PC-3 (cell line): ENCODE measurements at regions not wholly inside any gene's neighbourhood (a gene's known extent, or its start where the extent isn't known, plus 50 kb on each side); places are given as distances from the start of the nearest gene placed in this dataset.

Experiments used
- ATAC-seq: fragments of 200-7000 bp; cut with Tn5 transposase; 2 replicates; pipeline ENCODE4 v1.9.1; 2020; ENCODE audit warnings: mild to moderate bottlenecking, moderate library complexity
- BruUV-seq: library from RNA; stranded (reverse); fragments of 400-500 nt; replicated peaks from 2 replicates; lab custom pipeline; 2021; lab: Mats Ljungman, UMichigan
- CTCF ChIA-PET: fragments of 300-600 bp; sonication (Branson Sonifier 250); formaldehyde crosslinking; loops from one replicate; lab custom pipeline; 2022; ENCODE audit warnings: antibody characterized with exemption; lab: Charles Lee
- POLR2A ChIA-PET: fragments of 300-600 bp; sonication (Branson Sonifier 250); formaldehyde crosslinking; loops from one replicate; lab custom pipeline; 2022; ENCODE audit warnings: antibody characterized with exemption; ENCODE audit not compliant: unreplicated experiment; lab: Charles Lee
- DNase-seq: peaks from one replicate; pipeline ENCODE4 v3.0.0-alpha.2; 2015
- H2AFZ ChIP-seq: fragments of 300-600 bp; sonication (generic); 2 replicates; pipeline ENCODE4 v1.6.0; 2016; ENCODE audit warnings: antibody characterized with exemption, low read length
- H3F3A ChIP-seq: fragments of 300-600 bp; sonication (generic); one replicate; pipeline ENCODE4 v1.6.0; 2017; ENCODE audit warnings: antibody characterized with exemption, low read length, control low read depth, mild to moderate bottlenecking; ENCODE audit not compliant: unreplicated experiment
- H3K27ac ChIP-seq: fragments of 300-600 bp; sonication (generic); 2 replicates; pipeline ENCODE4 v1.5.1; 2016; ENCODE audit warnings: mild to moderate bottlenecking, low read length
- H3K27me3 ChIP-seq: fragments of 300-600 bp; sonication (generic); 2 replicates; pipeline ENCODE4 v1.6.1; 2016; ENCODE audit warnings: low read length, mixed read lengths
- H3K36me3 ChIP-seq: fragments of 300-600 bp; sonication (generic); 2 replicates; pipeline ENCODE4 v1.6.1; 2016; ENCODE audit warnings: low read depth, mixed run types, low read length, mixed read lengths
- H3K4me1 ChIP-seq: fragments of 300-600 bp; sonication (generic); 2 replicates; pipeline ENCODE4 v1.5.1; 2016; ENCODE audit warnings: low read length; ENCODE audit not compliant: insufficient read depth
- H3K4me2 ChIP-seq: fragments of 300-600 bp; sonication (generic); 2 replicates; pipeline ENCODE4 v1.6.0; 2016; ENCODE audit warnings: low read length
- H3K4me3 ChIP-seq: fragments of 300-600 bp; sonication (generic); 2 replicates; pipeline ENCODE4 v1.5.1; 2016; ENCODE audit warnings: mild to moderate bottlenecking, low read length, mixed read lengths
- H3K79me2 ChIP-seq: fragments of 300-600 bp; sonication (generic); 2 replicates; pipeline ENCODE4 v1.6.1; 2017; ENCODE audit warnings: low read length, mixed read lengths
- H3K9ac ChIP-seq: fragments of 300-600 bp; sonication (generic); 2 replicates; pipeline ENCODE4 v1.6.0; 2016; ENCODE audit warnings: mild to moderate bottlenecking, low read length
- H3K9me2 ChIP-seq: fragments of 300-600 bp; sonication (generic); replicated peaks from 2 replicates; pipeline ENCODE4 v1.6.1; 2016; ENCODE audit warnings: mixed run types, low read length, mixed read lengths
- H3K9me3 ChIP-seq: fragments of 300-600 bp; sonication (generic); 2 replicates; pipeline ENCODE4 v1.6.1; 2016; ENCODE audit warnings: low read length, mixed read lengths
- H4K20me1 ChIP-seq: fragments of 300-600 bp; sonication (generic); 2 replicates; pipeline ENCODE4 v1.6.1; 2016; ENCODE audit warnings: low read length, mixed read lengths
- EZH2 ChIP-seq: fragments of 300-600 bp; sonication (generic); IDR thresholded peaks from one replicate; pipeline ENCODE4 v1.6.1; 2017; ENCODE audit warnings: antibody characterized with exemption, mild to moderate bottlenecking, low read length; ENCODE audit not compliant: unreplicated experiment
- EZH2phosphoT487 ChIP-seq: fragments of 300-600 bp; sonication (generic); IDR thresholded peaks from 2 replicates; pipeline ENCODE4 v1.6.1; 2018; ENCODE audit warnings: mild to moderate bottlenecking, antibody characterized with exemption, low read length, borderline replicate concordance
- intact Hi-C: fragments of 100-400 bp; cut with micrococcal nuclease; formaldehyde crosslinking; loops from 2 replicates; pipeline ENCODE4 v1.9.0; 2023
- TF ChIP-seq, protein P1 (sequence below): fragments of 300-600 bp; sonication (generic); conservative IDR thresholded peaks from 2 replicates; pipeline ENCODE4 v1.5.1; 2017; ENCODE audit warnings: antibody characterized with exemption, low read depth, mild to moderate bottlenecking, low read length

DNA sequence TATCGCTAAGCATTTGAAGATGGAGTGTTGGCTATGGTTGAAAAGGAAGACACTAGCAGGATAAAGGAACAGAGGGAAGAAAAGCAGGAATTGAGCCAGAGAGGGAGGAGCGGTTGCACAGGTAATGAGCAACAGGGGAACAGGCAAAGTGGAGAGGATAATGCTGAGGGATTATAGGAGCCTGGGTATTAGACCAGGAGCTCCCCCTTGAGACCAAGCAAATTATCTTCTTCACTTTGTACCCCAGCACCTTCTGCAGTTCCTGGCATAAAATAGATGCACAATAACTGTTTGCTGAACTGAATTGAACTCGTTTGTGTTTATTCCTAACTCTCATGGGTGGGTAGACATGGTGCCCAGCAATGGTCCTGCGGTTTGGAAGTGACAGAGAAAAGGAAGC is 54.6 kb upstream of the OR5P2 start:
- CTCF ChIA-PET: no interaction called here
- Histone ChIP-seq H4K20me1 (no peaks in the 10 kb centered on the region), H3K27me3 (peaks cover 17% of the 10 kb centered on the region), H2AFZ (no peak overlapping the region), H3F3A (no peaks in the 10 kb centered on the region), H3K9me2 (no peaks in the 10 kb centered on the region), H3K79me2 (no peaks in the 10 kb centered on the region), H3K4me2 (no peak overlapping the region), H3K4me1 (no peaks in the 10 kb centered on the region), H3K36me3 (no peaks in the 10 kb centered on the region), H3K9ac (no peak overlapping the region), H3K9me3 (no peaks in the 10 kb centered on the region), H3K27ac (no peak overlapping the region), H3K4me3 (no peak overlapping the region)
- ATAC-seq (no peak), DNase-seq (peak; percentile 45)
- TF ChIP-seq EZH2phosphoT487: no peak
- TF ChIP-seq, protein P1, sequence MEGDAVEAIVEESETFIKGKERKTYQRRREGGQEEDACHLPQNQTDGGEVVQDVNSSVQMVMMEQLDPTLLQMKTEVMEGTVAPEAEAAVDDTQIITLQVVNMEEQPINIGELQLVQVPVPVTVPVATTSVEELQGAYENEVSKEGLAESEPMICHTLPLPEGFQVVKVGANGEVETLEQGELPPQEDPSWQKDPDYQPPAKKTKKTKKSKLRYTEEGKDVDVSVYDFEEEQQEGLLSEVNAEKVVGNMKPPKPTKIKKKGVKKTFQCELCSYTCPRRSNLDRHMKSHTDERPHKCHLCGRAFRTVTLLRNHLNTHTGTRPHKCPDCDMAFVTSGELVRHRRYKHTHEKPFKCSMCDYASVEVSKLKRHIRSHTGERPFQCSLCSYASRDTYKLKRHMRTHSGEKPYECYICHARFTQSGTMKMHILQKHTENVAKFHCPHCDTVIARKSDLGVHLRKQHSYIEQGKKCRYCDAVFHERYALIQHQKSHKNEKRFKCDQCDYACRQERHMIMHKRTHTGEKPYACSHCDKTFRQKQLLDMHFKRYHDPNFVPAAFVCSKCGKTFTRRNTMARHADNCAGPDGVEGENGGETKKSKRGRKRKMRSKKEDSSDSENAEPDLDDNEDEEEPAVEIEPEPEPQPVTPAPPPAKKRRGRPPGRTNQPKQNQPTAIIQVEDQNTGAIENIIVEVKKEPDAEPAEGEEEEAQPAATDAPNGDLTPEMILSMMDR: peak; percentile 48; the same call in 1 of the 2 replicates
- no peak for TF ChIP-seq EZH2
- no TSS peak for BruUV-seq
- POLR2A ChIA-PET: no interaction called here
- intact Hi-C loops: no loop called here

DNA sequence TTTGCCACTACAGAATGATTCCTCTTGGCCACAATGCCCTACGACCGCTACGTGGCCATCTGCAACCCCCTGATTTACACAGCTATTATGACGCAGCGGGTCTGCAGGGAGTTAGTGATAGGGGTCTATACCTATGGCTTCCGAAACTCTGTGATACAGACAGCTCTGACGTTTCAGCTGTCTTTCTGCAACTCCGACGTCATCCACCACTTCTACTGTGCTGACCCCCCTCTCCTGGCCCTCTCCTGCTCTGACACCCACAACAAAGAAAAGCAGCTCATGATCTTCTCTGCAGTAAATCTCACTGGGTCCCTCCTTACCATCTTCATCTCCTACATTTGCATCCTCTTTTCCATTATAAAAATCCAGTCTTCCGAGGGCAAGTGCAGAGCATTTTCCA is 52.3 kb upstream of the OR5P2 start:
- no peak overlapping the region for H3K9ac ChIP-seq
- POLR2A ChIA-PET: no interaction called here
- no peaks in the 10 kb centered on the region for H3K79me2 ChIP-seq
- no peaks in the 10 kb centered on the region for H3K4me1 ChIP-seq
- DNase-seq (no peak), ATAC-seq (no peak)
- TF ChIP-seq EZH2 (no peak), EZH2phosphoT487 (no peak)
- TF ChIP-seq, protein P1: no peak
- peaks cover 8% of the 10 kb centered on the region for H3K27me3 ChIP-seq
- H2AFZ ChIP-seq: no peak overlapping the region
- H3K9me2 ChIP-seq: no peaks in the 10 kb centered on the region
- H3K4me3 ChIP-seq: no peak overlapping the region
- H3F3A ChIP-seq: no peaks in the 10 kb centered on the region
- no peaks in the 10 kb centered on the region for H4K20me1 ChIP-seq
- no peak overlapping the region for H3K4me2 ChIP-seq
- H3K36me3 ChIP-seq: no peaks in the 10 kb centered on the region
- intact Hi-C loops: no loop called here
- H3K9me3 ChIP-seq: no peaks in the 10 kb centered on the region
- H3K27ac ChIP-seq: no peak overlapping the region
- BruUV-seq: no TSS peak
- CTCF ChIA-PET: no interaction called here
